ENCODE measurements at regions not wholly inside any gene's neighbourhood (a gene's known extent, or its start where the extent isn't known, plus 50 kb on each side); places are given as distances from the start of the nearest gene placed in this dataset.

GRCh38 chr4:18686338-18687037, 664.9 kb upstream of the LCORL start:
- TF ChIP-seq FOXP2 (optimal IDR thresholded peaks at IDR 0.05; ENCODE audit: borderline replicate concordance, extremely low read depth, extremely low read length, insufficient read depth) (no peak), TAF1 (IDR thresholded peaks at IDR 0.05; ENCODE audit: borderline replicate concordance, insufficient read depth, low read length) (no peak), REST (IDR thresholded peaks at IDR 0.05; ENCODE audit: insufficient read depth in 1 of 2, low read depth in 2 of 2, low read length in 2 of 2) (no peak), SIN3A (IDR thresholded peaks at IDR 0.05; ENCODE audit: borderline replicate concordance, insufficient read depth, low read length) (no peak), POLR2AphosphoS5 (IDR thresholded peaks at IDR 0.05; ENCODE audit: low read depth, low read length) (no peak)

- TF ChIP-seq FOXP2 (optimal IDR thresholded peaks at IDR 0.05; ENCODE audit: borderline replicate concordance, extremely low read depth, extremely low read length, insufficient read depth) (no peak), POLR2AphosphoS5 (IDR thresholded peaks at IDR 0.05; ENCODE audit: low read depth, low read length) (no peak), TAF1 (IDR thresholded peaks at IDR 0.05; ENCODE audit: borderline replicate concordance, insufficient read depth, low read length) (no peak), SIN3A (IDR thresholded peaks at IDR 0.05; ENCODE audit: borderline replicate concordance, insufficient read depth, low read length) (no peak), REST (IDR thresholded peaks at IDR 0.05; ENCODE audit: insufficient read depth in 1 of 2, low read depth in 2 of 2, low read length in 2 of 2) (no peak)
These were observed 663.4 kb upstream of the LCORL start for GRCh38 chr4:18684932-18685331.

GRCh38 chr4:18676526-18676915, 655.0 kb upstream of the LCORL start:
- TF ChIP-seq TAF1 (IDR thresholded peaks at IDR 0.05; ENCODE audit: borderline replicate concordance, insufficient read depth, low read length), result no peak
- TF ChIP-seq SIN3A (IDR thresholded peaks at IDR 0.05; ENCODE audit: borderline replicate concordance, insufficient read depth, low read length), result no peak
- no peak for TF ChIP-seq POLR2AphosphoS5 (IDR thresholded peaks at IDR 0.05; ENCODE audit: low read depth, low read length)
- no peak for TF ChIP-seq REST (IDR thresholded peaks at IDR 0.05; ENCODE audit: insufficient read depth in 1 of 2, low read depth in 2 of 2, low read length in 2 of 2)
- TF ChIP-seq FOXP2 (optimal IDR thresholded peaks at IDR 0.05; ENCODE audit: borderline replicate concordance, extremely low read depth, extremely low read length, insufficient read depth), result no peak

GRCh38 chr4:18675586-18676525, 654.3 kb upstream of the LCORL start:
- TF ChIP-seq REST (IDR thresholded peaks at IDR 0.05; ENCODE audit: insufficient read depth in 1 of 2, low read depth in 2 of 2, low read length in 2 of 2), result no peak
- no peak for TF ChIP-seq FOXP2 (optimal IDR thresholded peaks at IDR 0.05; ENCODE audit: borderline replicate concordance, extremely low read depth, extremely low read length, insufficient read depth)
- no peak for TF ChIP-seq TAF1 (IDR thresholded peaks at IDR 0.05; ENCODE audit: borderline replicate concordance, insufficient read depth, low read length)
- TF ChIP-seq POLR2AphosphoS5 (IDR thresholded peaks at IDR 0.05; ENCODE audit: low read depth, low read length), result no peak
- no peak for TF ChIP-seq SIN3A (IDR thresholded peaks at IDR 0.05; ENCODE audit: borderline replicate concordance, insufficient read depth, low read length)

Measured in PFSK-1 (cell line).